GM10266 (cell line): ENCODE measurements at regions not wholly inside any gene's neighbourhood (a gene's known extent, or its start where the extent isn't known, plus 50 kb on each side); places are given as distances from the start of the nearest gene placed in this dataset.
"Not testable (repeated sequence)": the region's sequence is repeated elsewhere in the genome, so short reads cannot be mapped to it uniquely, and the experiment has no call there.

ENCODE experiments used
- DNase-seq: peaks from one replicate; pipeline ENCODE4 v3.0.0; 2012; ENCODE audit errors: extremely low spot score
- CTCF ChIP-seq: IDR thresholded peaks from 2 replicates; pipeline ENCODE4 v1.5.1; 2012; ENCODE audit warnings: mild to moderate bottlenecking, low read depth; ENCODE audit not compliant: control insufficient read depth, insufficient read depth; ENCODE audit errors: missing control alignments

GRCh38 chr10:21393931-21394330 is 131.6 kb downstream of the SKIDA1 start:
- DNase-seq: no peak
- no peak for TF ChIP-seq CTCF

GRCh38 chr10:21388589-21388988 is 136.9 kb downstream of the SKIDA1 start:
- no peak for DNase-seq
- no peak for TF ChIP-seq CTCF

GRCh38 chr10:21387868-21388267 is 137.6 kb downstream of the SKIDA1 start:
- no peak for TF ChIP-seq CTCF
- no peak for DNase-seq

- DNase-seq: no peak
- no peak for TF ChIP-seq CTCF
Observed at GRCh38 chr10:21385996-21386585, 139.4 kb downstream of the SKIDA1 start.

GRCh38 chr10:21385536-21385935 is 139.9 kb downstream of the SKIDA1 start:
- TF ChIP-seq CTCF: no peak
- no peak for DNase-seq

- no peak for TF ChIP-seq CTCF
Observed at GRCh38 chr10:21379143-21379542, 146.3 kb downstream of the SKIDA1 start.

GRCh38 chr10:21375274-21375673 is 150.2 kb downstream of the SKIDA1 start:
- not testable (repeated sequence) for DNase-seq

More at GRCh38 chr10:21379143-21379542, 146.3 kb downstream of the SKIDA1 start:
- no peak for DNase-seq

- not testable (repeated sequence) for DNase-seq
Observed at GRCh38 chr10:21373881-21374280, 151.6 kb downstream of the SKIDA1 start.
